ENCODE measurements at regions not wholly inside any gene's neighbourhood (a gene's known extent, or its start where the extent isn't known, plus 50 kb on each side); places are given as distances from the start of the nearest gene placed in this dataset.

- TF ChIP-seq CTCF (IDR thresholded peaks at IDR 0.05) = no peak
- TF ChIP-seq EZH2 (IDR thresholded peaks at IDR 0.05; ENCODE audit: borderline replicate concordance, insufficient read depth, low read depth, low read length, poor library complexity, severe bottlenecking) = no peak
These were observed 98.3 kb upstream of the VGLL3 start for GRCh38 chr3:87088993-87089841.
